HepG2 (cell line): ENCODE measurements at regions not wholly inside any gene's neighbourhood (a gene's known extent, or its start where the extent isn't known, plus 50 kb on each side); places are given as distances from the start of the nearest gene placed in this dataset.

Experiments
- ATAC-seq: fragments of 200-7000 bp; cut with Tn5 transposase; 3 replicates; pipeline ENCODE4 v1.9.1; 2020; ENCODE audit warnings: mild to moderate bottlenecking, moderate library complexity
- BruUV-seq: library from RNA; stranded (reverse); fragments of 400-500 nt; replicated peaks from 2 replicates; lab custom pipeline; 2021; lab: Mats Ljungman, UMichigan
- CTCF ChIA-PET: fragments of 300-600 bp; formaldehyde crosslinking; extraction: SDS; loops from one replicate; lab custom pipeline; 2021; ENCODE audit warnings: low total read pairs, inconsistent platforms, low intra/inter-chr PET ratio; lab: Yijun Ruan, JAX
- POLR2A ChIA-PET: fragments of 350-600 bp; sonication (Branson Sonifier 250); formaldehyde crosslinking; loops from one replicate; lab custom pipeline; 2020; ENCODE audit warnings: antibody characterized with exemption, inconsistent platforms; lab: Yijun Ruan, JAX
- DNase-seq: peaks from one replicate; pipeline ENCODE4 v3.0.0-alpha.2; 2015; ENCODE audit warnings: low spot score
- FAIRE-seq: peaks from 3 replicates; lab custom pipeline; 2011; peaks lifted over from hg19 to GRCh38; lab: Jason Lieb, UNC
- H2AFZ ChIP-seq: one replicate; pipeline ENCODE4 v1.6.1; 2011; ENCODE audit warnings: low read length, inconsistent platforms
- H3K27ac ChIP-seq: fragments of 300-600 bp; 3 replicates; pipeline ENCODE4 v1.8.0; 2011; ENCODE audit warnings: mixed run types, mild to moderate bottlenecking, mixed read lengths, low read length, inconsistent platforms; ENCODE audit not compliant: insufficient read depth; ENCODE audit errors: extremely low read length
- H3K27me3 ChIP-seq, 2 experiments: fragments of 200-600 bp in 1 of 2; 2 replicates in 1 of 2; 3 replicates in 1 of 2; pipeline versions ENCODE4 v1.6.0 to v1.8.0; 2011; ENCODE audit warnings: low read length in 2 of 2, mild to moderate bottlenecking in 2 of 2, moderate library complexity in 2 of 2, inconsistent platforms in 1 of 2; ENCODE audit not compliant: insufficient read depth in 2 of 2, control insufficient read depth in 1 of 2
- H3K36me3 ChIP-seq, 2 experiments: fragments of 200-600 bp in 1 of 2; replicated peaks in 1 of 2; 2 replicates in 1 of 2; 3 replicates in 1 of 2; pipeline versions ENCODE4 v1.5.1 to v1.8.0; 2011; ENCODE audit warnings: low read length in 2 of 2, inconsistent platforms in 1 of 2; ENCODE audit not compliant: insufficient read depth in 2 of 2, control insufficient read depth in 1 of 2
- H3K4me1 ChIP-seq: 2 replicates; pipeline ENCODE4 v1.5.1; 2012; ENCODE audit warnings: low read length, inconsistent platforms; ENCODE audit not compliant: insufficient read depth
- H3K4me2 ChIP-seq: 2 replicates; pipeline ENCODE4 v1.6.0; 2011; ENCODE audit warnings: low read depth, low read length, inconsistent platforms
- H3K4me3 ChIP-seq, 3 experiments: fragments of 200-600 bp in 1 of 3; sonication (generic), shearing (Covaris generic) in 1 of 3; replicated peaks in 1 of 3; 2 replicates each; pipeline ENCODE4 v1.5.1; 2011 to 2016; ENCODE audit warnings: low read length in 3 of 3, inconsistent platforms in 2 of 3, low read depth in 2 of 3, mild to moderate bottlenecking in 2 of 3, control low read depth in 1 of 3, mixed read lengths in 1 of 3; ENCODE audit not compliant: insufficient read depth in 1 of 3
- H3K79me2 ChIP-seq: one replicate; pipeline ENCODE4 v1.6.1; 2011; ENCODE audit warnings: low read length, inconsistent platforms; ENCODE audit not compliant: insufficient read depth
- H3K9ac ChIP-seq: 2 replicates; pipeline ENCODE4 v1.6.0; 2011; ENCODE audit warnings: mild to moderate bottlenecking, low read depth, low read length, inconsistent platforms; ENCODE audit not compliant: insufficient read depth
- H3K9me3 ChIP-seq: 2 replicates; pipeline ENCODE4 v1.5.1; 2012; ENCODE audit warnings: mild to moderate bottlenecking, low read length
- H4K20me1 ChIP-seq: 2 replicates; pipeline ENCODE4 v1.6.0; 2011; ENCODE audit warnings: inconsistent platforms, mild to moderate bottlenecking, low read length, moderate library complexity; ENCODE audit not compliant: insufficient read depth
- CENPT ChIP-seq: sonication (generic); formaldehyde crosslinking; IDR thresholded peaks from 2 replicates; pipeline ENCODE4 v1.8.0; 2022; ENCODE audit warnings: low read depth, mild to moderate bottlenecking, moderate library complexity, missing genetic modification reagents
- FIP1L1 ChIP-seq: fragments of 200-400 bp; formaldehyde crosslinking; IDR thresholded peaks from 2 replicates; pipeline ENCODE4 v1.6.1; 2018; ENCODE audit warnings: low read depth, mild to moderate bottlenecking, low read length, moderate library complexity, borderline replicate concordance; ENCODE audit not compliant: insufficient read depth
- FOXA3 ChIP-seq: IDR thresholded peaks from 2 replicates; pipeline ENCODE4 v1.6.1; 2016; ENCODE audit warnings: missing genetic modification reagents, missing compliant biosample characterization
- GLI4 ChIP-seq: sonication (generic); formaldehyde crosslinking; IDR thresholded peaks from 2 replicates; pipeline ENCODE4 v1.5.1; 2020; ENCODE audit warnings: missing genetic modification reagents, mild to moderate bottlenecking, moderate library complexity, borderline replicate concordance
- KLF13 ChIP-seq: sonication (generic); formaldehyde crosslinking; IDR thresholded peaks from 2 replicates; pipeline ENCODE4 v1.4.0; 2020; ENCODE audit warnings: mild to moderate bottlenecking, missing genetic modification reagents
- MAFK ChIP-seq, 2 experiments: IDR thresholded peaks in 1 of 2; conservative IDR thresholded peaks in 1 of 2; 2 replicates each; pipeline ENCODE4 v1.6.1; 2011; ENCODE audit warnings: improper control_type of control experiment in 2 of 2, low read length in 2 of 2
- MTF1 ChIP-seq: sonication (generic); formaldehyde crosslinking; IDR thresholded peaks from 2 replicates; pipeline ENCODE4 v1.5.0; 2020; ENCODE audit warnings: missing genetic modification reagents
- MYPOP ChIP-seq: sonication (generic); formaldehyde crosslinking; IDR thresholded peaks from 2 replicates; pipeline ENCODE4 v1.8.1; 2023; ENCODE audit warnings: mild to moderate bottlenecking, moderate library complexity, missing genetic modification reagents
- NAIF1 ChIP-seq: sonication (generic); formaldehyde crosslinking; IDR thresholded peaks from 2 replicates; pipeline ENCODE4 v1.5.0; 2020; ENCODE audit warnings: mild to moderate bottlenecking, missing genetic modification reagents, borderline replicate concordance
- PCBP2 ChIP-seq: fragments of 200-400 bp; formaldehyde crosslinking; optimal IDR thresholded peaks from 2 replicates; pipeline ENCODE3; 2018; ENCODE audit warnings: low read length, low read depth; ENCODE audit not compliant: poor library complexity, severe bottlenecking
- SMAD9 ChIP-seq: sonication (generic); formaldehyde crosslinking; IDR thresholded peaks from 2 replicates; pipeline ENCODE4 v1.5.1; 2020; ENCODE audit warnings: mild to moderate bottlenecking, missing genetic modification reagents
- SOX13 ChIP-seq, 3 experiments: fragments of 450-650 bp in 1 of 3; sonication (generic) in 1 of 3; formaldehyde crosslinking in 1 of 3; IDR thresholded peaks in 2 of 3; conservative IDR thresholded peaks in 1 of 3; 2 replicates each; pipeline versions ENCODE4 v1.5.0 to v1.6.1; 2016 to 2020; ENCODE audit warnings: antibody characterized with exemption in 1 of 3, mild to moderate bottlenecking in 1 of 3, missing compliant biosample characterization in 1 of 3, missing genetic modification reagents in 1 of 3, moderate library complexity in 1 of 3
- SOX6 ChIP-seq, 2 experiments: fragments of 450-650 bp in 1 of 2; sonication (generic) in 1 of 2; formaldehyde crosslinking in 1 of 2; IDR thresholded peaks; 2 replicates each; pipeline versions ENCODE4 v1.4.0 to v1.6.1; 2017 to 2020; ENCODE audit warnings: antibody characterized with exemption in 1 of 2, mild to moderate bottlenecking in 1 of 2, missing genetic modification reagents in 1 of 2
- SP5 ChIP-seq: IDR thresholded peaks from 2 replicates; pipeline ENCODE4 v1.6.1; 2016; ENCODE audit warnings: low read depth, borderline replicate concordance
- TRAFD1 ChIP-seq: sonication (generic); formaldehyde crosslinking; IDR thresholded peaks from 2 replicates; pipeline ENCODE4 v1.5.1; 2020; ENCODE audit warnings: missing genetic modification reagents, mild to moderate bottlenecking, borderline replicate concordance
- ZBTB7B ChIP-seq: sonication (generic); formaldehyde crosslinking; IDR thresholded peaks from 2 replicates; pipeline ENCODE4 v1.4.0; 2020; ENCODE audit warnings: missing genetic modification reagents
- ZNF207 ChIP-seq: fragments of 450-650 bp; IDR thresholded peaks from 2 replicates; pipeline ENCODE4 v1.6.1; 2016; ENCODE audit warnings: antibody characterized with exemption, borderline replicate concordance
- ZNF292 ChIP-seq: sonication (generic); formaldehyde crosslinking; IDR thresholded peaks from 2 replicates; pipeline ENCODE4 v1.8.1; 2022; ENCODE audit warnings: mild to moderate bottlenecking, low read depth, missing genetic modification reagents, borderline replicate concordance
- ZNF772 ChIP-seq: sonication (generic); formaldehyde crosslinking; IDR thresholded peaks from 2 replicates; pipeline ENCODE4 v1.5.0; 2020; ENCODE audit warnings: mild to moderate bottlenecking, missing genetic modification reagents
- ZNF777 ChIP-seq: sonication (generic); formaldehyde crosslinking; IDR thresholded peaks from 2 replicates; pipeline ENCODE4 v1.4.0; 2020; ENCODE audit warnings: missing genetic modification reagents
- ZNF782 ChIP-seq: sonication (generic); formaldehyde crosslinking; IDR thresholded peaks from 2 replicates; pipeline ENCODE4 v1.4.0; 2020; ENCODE audit warnings: missing genetic modification reagents, mild to moderate bottlenecking, borderline replicate concordance
- ZSCAN22 ChIP-seq: sonication (generic); formaldehyde crosslinking; IDR thresholded peaks from 2 replicates; pipeline ENCODE4 v1.4.0; 2020; ENCODE audit warnings: mild to moderate bottlenecking, missing genetic modification reagents
- WGBS: methylation state at CpG from one replicate; pipeline ENCODE4 v1.1.6; 2017; ENCODE audit warnings: low lambda C conversion rate; 5-methylcytosine and 5-hydroxymethylcytosine counted together
- in situ Hi-C: cut with HindIII; loops from 2 replicates; pipeline ENCODE4 v1.10.0; 2017; ENCODE audit warnings: low pct_unique_long_range_greater_than_20kb; ENCODE audit not compliant: extremely low pct_ligation_motif_present
- intact Hi-C: fragments of 100-400 bp; cut with micrococcal nuclease; formaldehyde crosslinking; loops from one replicate; pipeline ENCODE4 v1.10.0; 2022; ENCODE audit not compliant: unreplicated experiment

DNA sequence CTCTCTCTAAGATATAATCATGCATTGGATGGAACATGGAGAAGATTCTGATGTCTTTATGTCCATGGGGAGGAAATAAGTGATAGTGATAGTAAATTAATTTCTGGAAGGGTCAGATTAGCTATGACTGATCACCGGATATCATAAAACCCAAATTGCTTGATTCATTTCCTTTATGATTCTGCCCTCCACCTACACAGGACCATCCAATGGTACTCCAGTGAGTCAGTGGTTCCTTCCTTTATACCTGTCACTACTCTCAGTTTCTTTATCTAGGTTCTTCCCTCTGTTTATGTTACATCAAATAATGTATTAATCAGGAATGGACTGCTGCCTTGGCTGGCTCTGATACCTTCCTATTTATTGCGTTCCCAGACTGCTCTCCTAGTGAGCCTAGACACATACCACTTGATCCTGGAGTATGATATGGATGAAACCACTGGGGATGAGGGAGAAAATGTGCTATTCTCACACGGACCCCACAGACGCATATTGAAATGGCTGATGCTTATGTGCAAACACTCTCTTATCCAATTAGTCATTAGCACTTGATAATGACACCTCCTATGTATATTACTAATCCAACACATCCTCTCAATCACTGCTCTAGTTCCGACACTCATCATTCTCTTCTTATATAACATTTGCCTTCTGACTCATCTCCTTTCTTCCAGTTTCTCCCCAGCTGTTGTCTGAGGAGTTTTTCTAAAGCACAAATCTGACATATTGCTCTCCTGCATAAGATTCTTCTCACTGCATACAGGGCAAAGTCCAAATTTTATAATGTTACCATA is 315.6 kb downstream of the INSIG2 start (continued):
- no peak for TF ChIP-seq MYPOP (CRISPR knock-in tag)
- TF ChIP-seq ZNF772 (CRISPR knock-in tag), result no peak
- no peak for TF ChIP-seq SP5 (CRISPR knock-in tag)
- TF ChIP-seq FOXA3, result no peak
- no peak for TF ChIP-seq ZNF777 (CRISPR knock-in tag)
- no peak for TF ChIP-seq SOX6 (IDR thresholded peaks at IDR 0.05)
- no peak for TF ChIP-seq SOX6 (CRISPR knock-in tag; IDR thresholded peaks at IDR 0.05)
- no peak for TF ChIP-seq KLF13 (CRISPR knock-in tag)
- no peak for TF ChIP-seq FIP1L1

DNA sequence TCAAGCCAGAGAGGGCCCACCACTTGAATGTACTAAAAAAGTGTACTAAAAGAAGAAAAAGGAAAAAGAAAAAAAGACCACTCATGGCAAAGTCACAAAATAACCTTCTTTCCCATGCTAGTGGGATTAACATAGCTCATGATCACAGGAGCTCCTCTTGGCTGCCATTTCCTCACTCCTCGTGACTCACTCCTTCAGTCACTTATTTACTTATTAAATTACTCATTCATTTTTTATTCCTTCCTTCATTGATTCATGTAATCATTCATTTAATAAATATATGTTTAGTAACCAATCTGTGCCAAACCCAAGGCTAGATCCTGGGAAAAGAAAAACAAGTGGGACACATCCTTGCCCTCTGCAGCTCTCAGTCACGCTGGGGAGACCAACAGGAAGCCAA is 300.5 kb downstream of the INSIG2 start:
- Histone ChIP-seq H2AFZ (no peak overlapping the region), H3K27me3 (no peaks in the 10 kb centered on the region), H3K4me2 (no peak overlapping the region), H3K79me2 (no peaks in the 10 kb centered on the region), H3K27ac (no peak overlapping the region), H4K20me1 (no peaks in the 10 kb centered on the region)
- CTCF ChIA-PET, result no interaction called here
- no peak for TF ChIP-seq TRAFD1 (CRISPR knock-in tag)
- no peak for TF ChIP-seq ZBTB7B (CRISPR knock-in tag)
- TF ChIP-seq NAIF1, result no peak
- TF ChIP-seq GLI4, result no peak
- no peak for TF ChIP-seq ZSCAN22 (CRISPR knock-in tag)
- TF ChIP-seq SOX13 (IDR thresholded peaks at IDR 0.05), result no peak
- TF ChIP-seq SOX13 (CRISPR knock-in tag; conservative IDR thresholded peaks at IDR 0.05 in 1 of 2, IDR thresholded peaks at IDR 0.05 in 1 of 2), result no peak
- no peak for TF ChIP-seq ZNF207
- TF ChIP-seq ZNF782 (CRISPR knock-in tag), result no peak
- TF ChIP-seq ZNF292 (CRISPR knock-in tag), result no peak
- TF ChIP-seq PCBP2, result no peak
- no peak for TF ChIP-seq SMAD9 (CRISPR knock-in tag)
- TF ChIP-seq CENPT, result no peak
- no peak for TF ChIP-seq MAFK (conservative IDR thresholded peaks at IDR 0.05 in 1 of 2, IDR thresholded peaks at IDR 0.05 in 1 of 2; ENCODE audit: low read length in 2 of 2)
- no peak for TF ChIP-seq MTF1 (CRISPR knock-in tag)
- TF ChIP-seq, all 625 proteins: peak for 0
- H3K9ac ChIP-seq, result no peak overlapping the region
- in situ Hi-C loops (no loop called here), intact Hi-C loops (no loop called here)
- no peaks in the 10 kb centered on the region for H3K9me3 ChIP-seq
- WGBS, result 2% methylated on average over 2 of the region's 2 CpGs
- POLR2A ChIA-PET, result no interaction called here
- no peak overlapping the region for H3K4me3 ChIP-seq
- H3K36me3 ChIP-seq, result no peaks in the 10 kb centered on the region
- no peak for DNase-seq
- no peaks in the 10 kb centered on the region for H3K4me1 ChIP-seq
- BruUV-seq, result no TSS peak
- FAIRE-seq, result no peak
- ATAC-seq, result no peak
